ENCODE measurements at regions not wholly inside any gene's neighbourhood (a gene's known extent, or its start where the extent isn't known, plus 50 kb on each side); places are given as distances from the start of the nearest gene placed in this dataset.

DNA sequence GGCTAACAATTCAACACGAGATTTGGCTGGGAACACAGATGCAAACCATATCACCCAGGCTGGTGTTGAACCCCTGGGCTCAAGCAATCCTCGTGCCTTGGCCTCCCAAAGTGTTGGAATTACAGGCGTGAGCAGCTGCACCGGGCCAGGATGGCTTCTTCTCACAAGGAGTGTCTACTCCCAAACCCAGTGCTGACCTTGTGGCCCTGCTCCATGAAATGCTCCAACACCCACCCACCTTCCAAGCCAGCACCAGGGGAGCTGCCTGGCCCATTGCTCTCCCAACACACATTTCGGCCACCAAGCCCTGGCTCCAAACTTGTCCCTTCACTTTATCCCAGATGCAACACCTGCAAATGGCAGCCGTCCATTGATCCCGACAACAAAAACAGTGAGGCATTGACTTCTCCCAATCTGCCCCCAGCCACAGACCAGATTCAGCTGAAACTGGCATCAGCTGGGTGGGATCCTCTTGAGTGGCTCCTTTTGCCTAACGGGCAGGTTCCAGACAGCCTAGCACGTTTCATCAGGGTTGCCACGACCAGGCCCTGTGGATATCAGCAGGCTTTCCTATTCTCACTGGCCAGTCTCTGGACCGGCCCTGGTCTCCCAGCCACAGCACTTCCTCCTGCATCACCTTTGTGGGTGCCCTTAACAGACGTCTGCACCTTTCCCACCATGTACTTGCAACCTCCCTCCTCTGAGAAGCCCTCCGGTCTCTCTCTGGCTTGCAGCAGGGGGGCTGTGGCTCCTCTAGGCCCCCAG is 105.7 kb upstream of the CARD11 start:
- Histone ChIP-seq H3K27me3 (ENCODE audit: low read depth, low read length) (0 out of 2 replicates have a peak, but pooled peaks cover 11% of the 10 kb centered on the region), H2AFZ (ENCODE audit: low read depth, low read length) (no peak overlapping the region), H3K4me1 (ENCODE audit: low read length) (peaks cover 5% of the 10 kb centered on the region), H3K4me3 (ENCODE audit: low read length) (no peak overlapping the region), H3K79me2 (ENCODE audit: low read length) (no peaks in the 10 kb centered on the region), H3K36me3 (replicated peaks; ENCODE audit: low read depth, low read length) (no peaks in the 10 kb centered on the region), H4K20me1 (ENCODE audit: insufficient read depth, low read length) (no peaks in the 10 kb centered on the region), H3K4me2 (ENCODE audit: low read length) (no peak overlapping the region), H3K27ac (ENCODE audit: low read length) (no peak overlapping the region), H3K9ac (ENCODE audit: low read length) (no peak overlapping the region), H3K9me3 (ENCODE audit: insufficient read depth, low read length) (no peaks in the 10 kb centered on the region)
- TF ChIP-seq, protein P1, sequence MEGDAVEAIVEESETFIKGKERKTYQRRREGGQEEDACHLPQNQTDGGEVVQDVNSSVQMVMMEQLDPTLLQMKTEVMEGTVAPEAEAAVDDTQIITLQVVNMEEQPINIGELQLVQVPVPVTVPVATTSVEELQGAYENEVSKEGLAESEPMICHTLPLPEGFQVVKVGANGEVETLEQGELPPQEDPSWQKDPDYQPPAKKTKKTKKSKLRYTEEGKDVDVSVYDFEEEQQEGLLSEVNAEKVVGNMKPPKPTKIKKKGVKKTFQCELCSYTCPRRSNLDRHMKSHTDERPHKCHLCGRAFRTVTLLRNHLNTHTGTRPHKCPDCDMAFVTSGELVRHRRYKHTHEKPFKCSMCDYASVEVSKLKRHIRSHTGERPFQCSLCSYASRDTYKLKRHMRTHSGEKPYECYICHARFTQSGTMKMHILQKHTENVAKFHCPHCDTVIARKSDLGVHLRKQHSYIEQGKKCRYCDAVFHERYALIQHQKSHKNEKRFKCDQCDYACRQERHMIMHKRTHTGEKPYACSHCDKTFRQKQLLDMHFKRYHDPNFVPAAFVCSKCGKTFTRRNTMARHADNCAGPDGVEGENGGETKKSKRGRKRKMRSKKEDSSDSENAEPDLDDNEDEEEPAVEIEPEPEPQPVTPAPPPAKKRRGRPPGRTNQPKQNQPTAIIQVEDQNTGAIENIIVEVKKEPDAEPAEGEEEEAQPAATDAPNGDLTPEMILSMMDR (IDR thresholded peaks at IDR 0.05; ENCODE audit: low read depth, low read length), result no peak
- TF ChIP-seq EZH2phosphoT487 (IDR thresholded peaks at IDR 0.05; ENCODE audit: low read depth), result no peak

DNA sequence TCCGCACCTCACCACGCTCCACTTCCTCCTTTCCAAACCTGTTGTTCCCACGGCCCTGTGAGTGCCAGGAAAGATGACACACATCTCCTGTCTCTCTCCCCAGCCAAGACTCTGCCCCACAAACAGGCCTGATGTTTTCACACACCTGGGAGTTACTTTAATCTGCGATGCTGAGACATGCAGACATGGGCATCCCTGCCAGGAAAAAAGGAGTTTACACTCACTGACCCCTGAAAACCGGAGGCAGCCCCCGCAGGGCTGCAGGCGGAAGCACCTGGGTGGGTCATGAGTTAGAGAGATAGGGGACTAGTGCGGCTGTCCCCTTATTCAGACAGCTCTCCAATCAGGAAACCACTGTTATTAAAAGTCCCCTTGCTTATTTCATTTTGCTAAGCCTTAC is 106.4 kb upstream of the CARD11 start:
- H2AFZ ChIP-seq (ENCODE audit: low read depth, low read length), result no peak overlapping the region
- H3K9me3 ChIP-seq (ENCODE audit: insufficient read depth, low read length), result no peaks in the 10 kb centered on the region
- no peaks in the 10 kb centered on the region for H3K79me2 ChIP-seq (ENCODE audit: low read length)
- 0 out of 2 replicates have a peak, but pooled peaks cover 11% of the 10 kb centered on the region for H3K27me3 ChIP-seq (ENCODE audit: low read depth, low read length)
- H3K27ac ChIP-seq (ENCODE audit: low read length), result no peak overlapping the region
- no peak overlapping the region for H3K9ac ChIP-seq (ENCODE audit: low read length)
- H3K4me2 ChIP-seq (ENCODE audit: low read length), result no peak overlapping the region
- no peaks in the 10 kb centered on the region for H4K20me1 ChIP-seq (ENCODE audit: insufficient read depth, low read length)
- H3K4me1 ChIP-seq (ENCODE audit: low read length), result peaks cover 5% of the 10 kb centered on the region
- TF ChIP-seq, protein P1 (IDR thresholded peaks at IDR 0.05; ENCODE audit: low read depth, low read length), result no peak
- TF ChIP-seq EZH2phosphoT487 (IDR thresholded peaks at IDR 0.05; ENCODE audit: low read depth), result no peak
- no peaks in the 10 kb centered on the region for H3K36me3 ChIP-seq (replicated peaks; ENCODE audit: low read depth, low read length)
- H3K4me3 ChIP-seq (ENCODE audit: low read length), result no peak overlapping the region

DNA sequence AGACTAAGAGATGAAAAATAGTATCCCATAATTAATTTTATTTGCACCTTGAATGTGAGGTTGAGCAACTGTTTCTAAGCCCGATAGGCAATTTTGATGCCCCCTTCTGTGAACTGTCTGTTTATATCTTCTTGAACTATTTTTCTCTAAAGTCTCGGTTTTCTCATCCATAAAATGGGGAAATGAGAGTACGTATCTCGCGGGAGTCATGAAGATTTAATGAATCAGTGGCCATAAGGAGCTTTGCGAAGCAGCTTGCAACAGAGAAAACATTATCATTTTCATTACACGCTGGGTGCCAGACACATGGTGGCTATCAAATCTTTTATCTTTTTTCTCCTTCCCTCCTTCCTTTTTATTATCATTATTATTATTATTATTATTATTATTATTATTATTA is 108.1 kb upstream of the CARD11 start:
- Histone ChIP-seq H3K4me1 (ENCODE audit: low read length) (peaks cover 5% of the 10 kb centered on the region), H3K9ac (ENCODE audit: low read length) (no peak overlapping the region), H2AFZ (ENCODE audit: low read depth, low read length) (no peak overlapping the region), H3K4me2 (ENCODE audit: low read length) (peak overlapping the region; percentile 28), H3K79me2 (ENCODE audit: low read length) (no peaks in the 10 kb centered on the region), H4K20me1 (ENCODE audit: insufficient read depth, low read length) (no peaks in the 10 kb centered on the region), H3K36me3 (replicated peaks; ENCODE audit: low read depth, low read length) (no peaks in the 10 kb centered on the region), H3K9me3 (ENCODE audit: insufficient read depth, low read length) (no peaks in the 10 kb centered on the region), H3K27ac (ENCODE audit: low read length) (no peak overlapping the region), H3K4me3 (ENCODE audit: low read length) (no peak overlapping the region), H3K27me3 (ENCODE audit: low read depth, low read length) (0 out of 2 replicates have a peak, but pooled peaks cover 8% of the 10 kb centered on the region)
- TF ChIP-seq EZH2phosphoT487 (IDR thresholded peaks at IDR 0.05; ENCODE audit: low read depth), result no peak
- TF ChIP-seq, protein P1 (IDR thresholded peaks at IDR 0.05; ENCODE audit: low read depth, low read length), result no peak

DNA sequence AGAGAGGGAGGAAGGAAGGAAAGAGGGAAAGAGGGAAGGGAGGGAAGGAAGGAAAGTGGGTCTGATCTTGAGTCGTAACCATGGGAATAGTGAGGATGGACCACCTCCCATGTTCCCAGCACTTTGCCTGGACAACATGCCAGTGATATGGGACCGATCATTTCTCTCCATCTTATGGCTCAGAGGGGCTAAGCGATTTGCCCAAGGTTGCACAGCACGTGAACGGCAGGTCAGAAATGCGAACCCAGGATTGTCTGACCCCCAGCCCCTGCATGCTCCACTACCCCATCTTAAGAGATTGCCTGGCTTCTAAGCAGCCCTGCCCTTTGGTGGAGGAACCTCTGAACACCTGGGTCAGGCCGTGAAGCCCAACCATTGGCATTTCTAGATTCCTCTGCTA is 109.0 kb upstream of the CARD11 start:
- no peaks in the 10 kb centered on the region for H4K20me1 ChIP-seq (ENCODE audit: insufficient read depth, low read length)
- no peak overlapping the region for H3K27ac ChIP-seq (ENCODE audit: low read length)
- H3K9me3 ChIP-seq (ENCODE audit: insufficient read depth, low read length), result no peaks in the 10 kb centered on the region
- no peak overlapping the region for H3K9ac ChIP-seq (ENCODE audit: low read length)
- 0 out of 2 replicates have a peak, but pooled peaks cover 8% of the 10 kb centered on the region for H3K27me3 ChIP-seq (ENCODE audit: low read depth, low read length)
- TF ChIP-seq, protein P1 (IDR thresholded peaks at IDR 0.05; ENCODE audit: low read depth, low read length), result no peak
- TF ChIP-seq EZH2phosphoT487 (IDR thresholded peaks at IDR 0.05; ENCODE audit: low read depth), result no peak
- H2AFZ ChIP-seq (ENCODE audit: low read depth, low read length), result no peak overlapping the region
- no peak overlapping the region for H3K4me3 ChIP-seq (ENCODE audit: low read length)
- no peaks in the 10 kb centered on the region for H3K36me3 ChIP-seq (replicated peaks; ENCODE audit: low read depth, low read length)
- H3K4me1 ChIP-seq (ENCODE audit: low read length), result peaks cover 5% of the 10 kb centered on the region
- H3K79me2 ChIP-seq (ENCODE audit: low read length), result no peaks in the 10 kb centered on the region
- no peak overlapping the region for H3K4me2 ChIP-seq (ENCODE audit: low read length)
